GM06990 (cell line): ENCODE measurements at regions not wholly inside any gene's neighbourhood (a gene's known extent, or its start where the extent isn't known, plus 50 kb on each side); places are given as distances from the start of the nearest gene placed in this dataset.

Experiments used
- DNase-seq: peaks from one replicate; pipeline ENCODE4 v3.0.0-alpha.2; 2011; ENCODE audit not compliant: insufficient read length; ENCODE audit errors: extremely low read depth
- H3K27me3 ChIP-seq: replicated peaks from 2 replicates; pipeline ENCODE4 v1.6.0; 2011; ENCODE audit warnings: low read length; ENCODE audit not compliant: control insufficient read depth, insufficient read depth
- H3K36me3 ChIP-seq: 2 replicates; pipeline ENCODE4 v1.5.1; 2011; ENCODE audit warnings: low read length; ENCODE audit not compliant: control insufficient read depth, insufficient read depth
- H3K4me3 ChIP-seq: replicated peaks from 2 replicates; pipeline ENCODE4 v1.5.1; 2011; ENCODE audit warnings: low read depth, mild to moderate bottlenecking, control low read depth, low read length
- TF ChIP-seq, protein P1 (sequence below): IDR thresholded peaks from 2 replicates; pipeline ENCODE4 v1.5.1; 2011; ENCODE audit warnings: low read length, control low read depth, mild to moderate bottlenecking, inconsistent platforms; ENCODE audit not compliant: insufficient read depth, poor library complexity, severe bottlenecking

DNA sequence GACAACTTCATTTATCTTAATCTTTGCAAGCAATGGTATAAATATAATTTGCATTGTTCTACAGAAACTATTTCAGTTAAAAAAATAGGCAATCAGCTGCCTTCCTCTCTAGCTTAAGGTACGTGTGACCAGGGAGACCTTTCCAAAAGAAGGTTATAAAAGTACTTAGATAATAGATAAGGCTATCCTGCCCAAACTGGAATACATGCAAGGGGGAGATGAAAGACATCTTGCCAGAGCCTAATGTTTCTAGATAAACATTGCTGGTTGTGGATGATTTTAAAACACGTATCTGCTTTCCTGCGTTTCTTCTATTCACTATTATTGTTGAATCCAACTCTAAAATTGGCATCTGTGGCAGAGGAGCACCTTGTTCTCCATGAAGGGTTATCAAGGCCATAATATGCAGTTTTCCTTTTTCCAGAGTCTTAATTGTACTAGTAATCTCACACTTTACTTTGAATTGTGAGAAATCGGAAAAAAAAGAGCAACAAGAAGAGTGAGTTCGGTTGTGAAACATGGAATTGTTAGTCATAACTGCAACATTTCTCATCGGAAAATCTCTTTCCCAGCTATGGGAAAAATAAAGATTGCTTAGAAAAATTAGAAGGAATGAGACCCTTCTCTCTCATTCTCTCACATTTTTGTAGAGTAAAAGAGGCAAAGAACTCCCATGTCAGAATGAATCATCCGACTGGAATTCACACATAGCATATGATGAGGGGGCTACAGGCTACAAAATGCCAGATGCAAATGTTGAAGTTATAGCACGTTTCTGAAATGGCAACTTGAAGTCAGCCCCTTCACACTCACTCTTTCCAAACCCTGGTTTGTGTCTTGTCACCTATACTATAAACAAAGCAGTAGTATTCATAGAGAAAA lies 936.1 kb upstream of the NR2F2 start:
- TF ChIP-seq, protein P1, sequence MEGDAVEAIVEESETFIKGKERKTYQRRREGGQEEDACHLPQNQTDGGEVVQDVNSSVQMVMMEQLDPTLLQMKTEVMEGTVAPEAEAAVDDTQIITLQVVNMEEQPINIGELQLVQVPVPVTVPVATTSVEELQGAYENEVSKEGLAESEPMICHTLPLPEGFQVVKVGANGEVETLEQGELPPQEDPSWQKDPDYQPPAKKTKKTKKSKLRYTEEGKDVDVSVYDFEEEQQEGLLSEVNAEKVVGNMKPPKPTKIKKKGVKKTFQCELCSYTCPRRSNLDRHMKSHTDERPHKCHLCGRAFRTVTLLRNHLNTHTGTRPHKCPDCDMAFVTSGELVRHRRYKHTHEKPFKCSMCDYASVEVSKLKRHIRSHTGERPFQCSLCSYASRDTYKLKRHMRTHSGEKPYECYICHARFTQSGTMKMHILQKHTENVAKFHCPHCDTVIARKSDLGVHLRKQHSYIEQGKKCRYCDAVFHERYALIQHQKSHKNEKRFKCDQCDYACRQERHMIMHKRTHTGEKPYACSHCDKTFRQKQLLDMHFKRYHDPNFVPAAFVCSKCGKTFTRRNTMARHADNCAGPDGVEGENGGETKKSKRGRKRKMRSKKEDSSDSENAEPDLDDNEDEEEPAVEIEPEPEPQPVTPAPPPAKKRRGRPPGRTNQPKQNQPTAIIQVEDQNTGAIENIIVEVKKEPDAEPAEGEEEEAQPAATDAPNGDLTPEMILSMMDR = no peak
- H3K4me3 ChIP-seq = no peak overlapping the region
- no peak for DNase-seq
- no peaks in the 10 kb centered on the region for H3K36me3 ChIP-seq
- no peaks in the 10 kb centered on the region for H3K27me3 ChIP-seq

DNA sequence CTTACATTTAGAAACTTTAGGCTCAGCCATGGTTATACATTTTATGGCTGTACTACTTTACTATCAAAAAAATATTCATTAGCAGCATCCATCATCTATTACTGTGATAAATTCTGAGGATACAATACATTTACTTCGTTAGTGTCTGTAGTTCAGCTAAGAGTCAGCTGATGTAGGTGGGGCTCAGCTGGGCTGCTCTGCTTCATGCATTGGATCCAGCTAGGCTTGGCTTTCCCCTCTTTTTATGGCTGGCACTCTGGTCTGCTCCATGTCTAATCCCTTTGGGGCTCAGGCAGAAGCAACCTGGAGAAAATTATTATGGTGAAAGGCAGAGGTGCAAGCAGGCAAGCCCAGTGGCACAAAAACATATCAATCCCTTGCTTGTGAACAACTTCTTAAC lies 930.1 kb upstream of the NR2F2 start:
- Histone ChIP-seq H3K36me3 (no peaks in the 10 kb centered on the region), H3K4me3 (no peak overlapping the region), H3K27me3 (no peaks in the 10 kb centered on the region)
- DNase-seq = no peak
- TF ChIP-seq, protein P1 = no peak

DNA sequence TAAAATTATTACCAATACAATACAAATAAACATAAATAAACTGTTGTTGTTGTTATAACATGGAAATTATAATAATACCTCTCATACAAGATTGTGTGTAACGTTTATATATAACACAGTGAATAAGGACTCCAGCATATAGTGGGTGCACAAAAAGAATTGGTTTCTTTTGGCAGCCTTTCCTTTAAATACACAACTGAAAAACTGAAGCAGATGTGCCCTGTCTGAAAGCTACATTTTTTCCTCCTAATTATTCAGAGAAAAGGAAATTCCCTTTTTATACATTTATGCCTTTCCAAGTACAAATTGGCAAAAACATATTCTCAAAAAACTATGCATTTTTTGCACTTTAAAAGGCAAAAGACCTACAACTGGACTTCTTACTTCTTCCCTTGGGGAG lies 928.9 kb upstream of the NR2F2 start:
- H3K27me3 ChIP-seq = no peaks in the 10 kb centered on the region
- DNase-seq = no peak
- TF ChIP-seq, protein P1 = no peak
- H3K36me3 ChIP-seq = no peaks in the 10 kb centered on the region
- no peak overlapping the region for H3K4me3 ChIP-seq

DNA sequence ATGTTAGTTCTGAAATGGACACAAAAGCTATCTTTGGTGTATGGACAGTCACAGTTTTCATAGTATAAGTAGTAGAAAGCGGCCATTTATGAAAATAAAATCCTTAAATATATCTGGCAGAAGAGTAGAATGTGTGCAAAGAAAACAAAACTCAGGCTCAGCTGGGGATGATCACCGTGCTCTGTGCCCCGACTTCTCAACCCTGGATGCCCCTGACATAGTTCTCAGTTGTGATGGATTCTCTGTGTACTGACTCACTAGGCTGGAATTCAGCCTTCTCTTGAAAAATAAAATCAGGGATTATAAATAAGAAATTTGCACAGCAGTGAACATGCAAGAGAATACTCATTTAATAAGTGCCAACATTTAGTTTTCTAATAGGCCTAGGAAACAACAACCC lies 925.1 kb upstream of the NR2F2 start:
- no peak for DNase-seq
- Histone ChIP-seq H3K4me3 (no peak overlapping the region), H3K27me3 (no peaks in the 10 kb centered on the region), H3K36me3 (no peaks in the 10 kb centered on the region)
- TF ChIP-seq, protein P1 = no peak

DNA sequence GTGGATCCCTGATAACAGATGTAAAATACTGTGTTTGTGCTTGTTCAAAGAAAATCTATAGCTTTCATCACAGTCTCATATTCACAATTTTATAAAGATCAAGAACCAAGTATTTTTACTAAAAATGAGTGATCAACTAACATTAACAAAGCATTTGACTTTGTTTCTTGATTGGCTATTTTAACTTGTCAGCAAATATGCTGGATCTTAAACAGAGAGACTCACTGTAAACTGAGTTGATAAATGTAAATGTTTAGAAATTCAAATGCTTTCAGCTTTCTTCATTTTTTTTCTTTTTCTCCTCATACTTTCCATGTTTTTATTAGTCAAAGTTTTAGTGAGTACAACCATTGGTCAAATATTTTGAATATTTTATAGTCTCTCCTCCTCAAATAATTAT lies 923.0 kb upstream of the NR2F2 start:
- no peak for DNase-seq
- H3K27me3 ChIP-seq = no peaks in the 10 kb centered on the region
- TF ChIP-seq, protein P1 = no peak
- no peaks in the 10 kb centered on the region for H3K36me3 ChIP-seq
- H3K4me3 ChIP-seq = no peak overlapping the region
